Adipose tissue (tissue), 3 donors: ENCODE measurements at regions not wholly inside any gene's neighbourhood (a gene's known extent, or its start where the extent isn't known, plus 50 kb on each side); places are given as distances from the start of the nearest gene placed in this dataset.
"Not testable (repeated sequence)": the region's sequence is repeated elsewhere in the genome, so short reads cannot be mapped to it uniquely, and the experiment has no call there.

Experiments used
- H3K27ac ChIP-seq: one replicate; pipeline ENCODE4 v1.5.1; 2013; ENCODE audit warnings: low read depth, low read length
- WGBS, 3 donors: extraction: QIAGEN DNeasy Blood & Tissue Kit; methylation state at CpG; one replicate each; pipeline ENCODE4 v1.1.7; 2013; 5-methylcytosine and 5-hydroxymethylcytosine counted together
- donor health status: healthy with polysubstance abuse.
- donor health status: Bipolar disorder and iron deficiency.
- donor health status: healthy.

DNA sequence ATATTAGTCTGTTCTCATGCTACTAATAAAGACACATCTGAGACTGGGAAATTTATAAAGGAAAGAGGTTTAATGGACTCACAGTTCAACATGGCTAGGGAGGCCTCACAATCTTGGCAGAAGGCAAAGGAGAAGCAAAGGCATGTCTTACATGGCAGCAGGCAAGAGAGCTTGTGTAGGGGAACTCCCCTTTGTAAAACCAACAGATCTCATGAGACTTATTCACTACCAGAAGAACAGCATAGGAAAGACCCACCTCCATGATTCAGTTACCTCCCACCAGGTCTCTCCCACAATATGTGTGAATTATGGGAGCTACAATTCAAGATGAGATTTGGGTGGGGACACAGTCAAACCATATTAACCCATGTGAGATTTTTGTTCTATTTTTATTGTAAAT is 244.5 kb upstream of the TRIB2 start:
- H3K27ac ChIP-seq, result not testable (repeated sequence)

GRCh38 chr2:12478151-12479064 is 238.3 kb upstream of the TRIB2 start:
- WGBS, 3 donors, result 70 to 87% (median 84%) methylated on average over 9 of the region's 9 CpGs
- H3K27ac ChIP-seq, result no peak overlapping the region

- WGBS, 3 donors, result 32 to 74% (median 72%) methylated on average over 1 of the region's 1 CpG
- no peak overlapping the region for H3K27ac ChIP-seq
These were observed 237.6 kb upstream of the TRIB2 start for GRCh38 chr2:12479065-12479601.

DNA sequence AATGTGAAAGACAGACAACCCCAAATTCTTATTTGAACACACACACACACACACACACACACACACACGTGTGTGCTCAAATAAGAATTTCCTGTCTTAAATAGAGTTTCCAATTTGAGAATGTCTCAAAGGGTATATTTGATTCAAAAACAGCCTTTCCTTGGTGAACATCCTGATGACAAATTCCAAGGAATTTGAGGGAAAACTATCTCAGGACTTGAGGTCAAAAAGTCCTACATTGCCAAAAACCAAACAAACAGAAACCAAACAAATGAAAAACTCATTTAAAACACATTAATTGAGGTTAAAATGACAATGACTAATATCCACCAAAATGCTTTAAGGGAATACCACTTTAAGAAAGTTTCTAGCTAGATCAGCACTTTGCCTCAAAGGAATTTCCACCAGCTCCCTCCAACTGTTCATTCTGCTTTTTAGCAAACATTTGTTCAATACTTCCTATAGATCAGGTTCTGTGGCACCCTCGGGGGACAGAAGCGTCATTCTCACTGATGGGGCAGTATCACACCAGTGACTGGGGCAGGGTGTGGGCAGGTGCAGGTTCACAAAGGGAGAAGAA is 232.1 kb upstream of the TRIB2 start:
- 64 to 75% (median 72%) methylated on average over 3 of the region's 3 CpGs for WGBS, 3 donors
- H3K27ac ChIP-seq, result no peak overlapping the region

DNA sequence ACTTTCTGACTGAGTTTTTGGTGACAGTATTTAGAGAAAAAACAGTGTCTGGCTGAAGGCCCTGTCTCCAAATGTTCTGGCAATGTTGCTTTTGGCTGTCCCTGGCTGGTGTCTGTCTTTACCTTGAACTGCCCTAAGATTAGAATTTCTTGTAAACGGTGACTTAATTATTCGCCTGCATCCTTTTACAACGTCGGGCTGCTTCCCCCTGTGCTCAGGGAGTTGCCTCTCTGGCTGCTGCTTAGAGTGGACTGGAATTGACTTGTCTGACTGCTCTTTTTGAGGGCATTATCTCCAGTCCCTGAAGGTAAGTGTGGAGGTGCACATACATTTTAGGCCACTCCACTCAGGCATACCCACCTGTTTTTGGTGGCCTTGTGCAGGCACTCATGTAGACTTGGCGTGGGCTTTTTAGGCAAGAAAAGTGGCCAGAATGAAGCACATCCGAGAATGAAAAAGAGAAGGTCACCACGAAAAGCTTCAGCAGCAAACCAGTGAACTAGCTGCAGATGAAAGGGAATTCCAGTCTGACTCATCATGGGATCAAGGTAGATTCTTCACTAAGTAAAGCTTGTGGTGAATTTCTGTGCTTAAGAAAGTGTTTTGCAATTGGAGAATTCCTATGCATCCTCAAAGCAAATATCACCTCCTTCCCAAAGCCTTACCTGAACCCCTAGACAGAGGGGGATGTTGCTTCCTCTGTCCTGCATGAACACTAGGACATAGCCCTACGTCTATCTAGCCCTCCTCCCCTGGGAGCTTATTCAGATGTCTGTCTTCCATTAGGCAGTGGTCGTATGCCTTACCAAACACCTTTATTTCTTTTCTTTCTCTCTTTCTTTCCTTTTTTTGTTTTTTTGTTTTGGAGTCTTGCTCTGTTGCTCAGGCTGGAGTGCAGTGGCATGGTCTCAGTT is 230.3 kb upstream of the TRIB2 start:
- WGBS, 3 donors, result 64 to 77% (median 73%) methylated on average over 9 of the region's 9 CpGs
- no peak overlapping the region for H3K27ac ChIP-seq

GRCh38 chr2:12487253-12488004 is 229.3 kb upstream of the TRIB2 start:
- WGBS, 3 donors, result 84% methylated on average over 8 of the region's 8 CpGs
- no peak overlapping the region for H3K27ac ChIP-seq

DNA sequence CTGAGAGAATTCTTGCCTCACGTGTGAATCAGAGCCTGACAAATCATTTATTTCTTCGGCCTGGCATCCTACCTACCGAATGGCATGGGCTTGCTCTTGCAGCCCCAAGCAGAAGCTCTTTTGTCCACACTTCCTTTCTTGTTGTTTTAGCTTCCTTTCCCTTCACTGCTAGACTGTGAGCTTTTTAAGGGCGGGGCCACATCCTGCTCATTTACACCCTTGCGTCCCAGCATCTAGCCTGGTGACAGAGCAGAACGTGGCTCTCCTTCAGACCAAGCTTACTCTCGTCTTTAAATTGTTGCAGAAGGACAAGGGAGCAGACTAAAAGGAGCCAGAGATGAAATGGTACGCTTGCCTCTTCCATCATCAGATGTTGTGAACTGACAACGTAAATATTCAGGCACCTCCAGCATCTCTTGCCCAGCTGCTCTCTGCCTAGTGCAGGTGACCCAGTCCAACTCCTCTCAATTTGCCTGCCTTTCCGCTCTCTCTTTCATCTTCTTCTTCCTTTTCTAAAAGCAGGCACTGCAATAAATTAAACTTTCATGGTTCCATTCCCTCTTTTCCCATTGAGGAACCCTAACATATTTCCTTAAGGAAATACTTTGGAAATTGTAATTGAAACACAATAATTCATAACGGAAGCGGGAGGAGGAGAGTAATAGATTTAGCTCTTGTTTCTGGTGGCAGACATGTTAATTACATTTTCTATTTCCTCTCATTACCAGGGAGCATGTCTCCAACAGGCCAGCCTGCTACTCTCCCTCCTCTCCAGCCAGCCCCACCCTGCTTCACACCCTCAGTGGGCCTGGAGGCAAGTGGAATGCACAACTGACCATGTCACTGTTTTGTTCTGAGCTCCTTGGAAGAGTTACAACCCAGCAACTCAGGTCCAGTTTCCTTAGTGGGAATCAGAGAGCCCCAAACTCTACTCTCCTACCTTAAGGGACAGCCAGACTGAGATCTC is 228.1 kb upstream of the TRIB2 start:
- WGBS, 3 donors, result 55 to 71% (median 60%) methylated on average over 12 of the region's 12 CpGs
- no peak overlapping the region for H3K27ac ChIP-seq

GRCh38 chr2:12490641-12491040 is 226.1 kb upstream of the TRIB2 start:
- 84 to 95% (median 90%) methylated on average over 4 of the region's 4 CpGs for WGBS, 3 donors
- no peak overlapping the region for H3K27ac ChIP-seq

DNA sequence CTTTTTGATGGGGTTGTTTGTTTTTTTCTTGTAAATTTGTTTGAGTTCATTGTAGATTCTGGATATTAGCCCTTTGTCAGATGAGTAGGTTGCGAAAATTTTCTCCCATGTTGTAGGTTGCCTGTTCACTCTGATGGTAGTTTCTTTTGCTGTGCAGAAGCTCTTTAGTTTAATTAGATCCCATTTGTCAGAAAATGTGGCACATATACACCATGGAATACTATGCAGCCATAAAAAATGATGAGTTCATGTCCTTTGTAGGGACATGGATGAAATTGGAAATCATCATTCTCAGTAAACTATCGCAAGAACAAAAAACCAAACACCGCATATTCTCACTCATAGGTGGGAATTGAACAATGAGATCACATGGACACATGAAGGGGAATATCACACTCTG is 224.4 kb upstream of the TRIB2 start:
- WGBS, 3 donors, result no CpG with 5 or more reads among the region's 3 CpGs
- not testable (repeated sequence) for H3K27ac ChIP-seq

- 44 to 74% (median 52%) methylated on average over 9 of the region's 9 CpGs for WGBS, 3 donors
These were observed 223.7 kb upstream of the TRIB2 start for GRCh38 chr2:12493031-12493513.

GRCh38 chr2:12495247-12495868 is 221.4 kb upstream of the TRIB2 start:
- no peak overlapping the region for H3K27ac ChIP-seq
- WGBS, 3 donors, result 87 to 88% (median 88%) methylated on average over 7 of the region's 7 CpGs

More at GRCh38 chr2:12493031-12493513, 223.7 kb upstream of the TRIB2 start:
- H3K27ac ChIP-seq, result no peak overlapping the region

DNA sequence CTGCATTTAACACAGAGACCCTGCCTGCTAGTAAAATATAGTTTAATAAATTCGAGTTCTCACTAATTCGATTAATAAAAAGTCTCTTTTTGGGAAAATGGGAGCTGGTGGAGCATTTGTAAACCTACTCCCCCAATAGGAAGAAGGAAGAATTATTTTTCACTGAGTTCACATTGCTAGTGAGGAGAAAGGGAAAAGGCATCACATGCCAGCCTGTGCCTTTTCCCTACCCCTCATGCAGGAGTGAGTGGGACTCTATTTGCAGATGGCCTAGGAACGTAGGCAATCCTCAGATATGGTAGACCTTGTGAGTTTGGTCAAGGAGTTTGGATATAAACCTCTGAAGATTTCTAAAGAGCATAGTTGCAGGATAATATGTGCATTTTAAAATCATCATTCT is 218.4 kb upstream of the TRIB2 start:
- WGBS, 3 donors, result 62 to 80% (median 79%) methylated on average over 3 of the region's 3 CpGs
- no peak overlapping the region for H3K27ac ChIP-seq

GRCh38 chr2:12498704-12499103 is 218.0 kb upstream of the TRIB2 start:
- H3K27ac ChIP-seq, result no peak overlapping the region
- 92 to 98% (median 94%) methylated on average over 1 of the region's 1 CpG for WGBS, 3 donors

DNA sequence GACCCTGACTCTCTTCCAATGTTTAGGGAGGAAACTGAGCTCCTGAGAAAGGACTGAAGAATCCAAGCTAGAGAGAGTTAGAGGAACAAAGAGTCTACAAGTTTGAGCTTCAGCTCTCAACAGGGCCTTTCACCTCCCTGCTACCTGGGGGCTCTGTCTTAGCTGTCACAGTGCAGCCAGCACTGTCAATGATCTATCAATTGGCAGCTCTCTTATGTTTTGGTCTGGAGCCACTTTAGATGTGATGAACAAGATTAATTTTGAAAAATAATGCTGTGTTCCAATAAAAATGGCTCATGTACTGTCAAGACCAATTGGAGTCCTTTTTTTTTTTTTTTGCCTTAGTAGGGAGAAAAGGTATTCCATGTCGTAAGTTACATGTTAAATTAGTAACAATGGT is 215.8 kb upstream of the TRIB2 start:
- WGBS, 3 donors, result 75 to 81% (median 79%) methylated on average over 1 of the region's 1 CpG
- H3K27ac ChIP-seq, result no peak overlapping the region

GRCh38 chr2:12501469-12502158 is 215.1 kb upstream of the TRIB2 start:
- WGBS, 3 donors, result 41 to 72% (median 47%) methylated on average over 4 of the region's 4 CpGs
- H3K27ac ChIP-seq, result no peak overlapping the region

DNA sequence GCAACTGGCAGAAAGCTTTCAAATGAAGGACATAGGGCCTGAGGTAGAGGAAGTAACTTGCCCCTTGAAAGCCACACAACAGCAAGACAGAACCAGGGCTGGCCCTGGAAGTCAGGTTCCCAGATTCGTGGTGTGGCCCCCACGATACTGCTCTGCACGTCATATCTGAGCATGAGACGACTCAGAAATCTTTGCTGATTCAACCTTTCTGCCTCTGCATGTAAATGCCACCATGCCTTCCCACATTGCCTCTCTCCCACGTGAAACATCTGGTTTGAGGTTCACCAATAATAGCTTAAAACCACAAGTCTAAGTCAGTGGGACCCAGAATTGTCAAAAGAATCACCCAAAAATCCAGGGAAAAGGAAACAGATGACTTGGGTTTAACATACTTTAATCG is 214.0 kb upstream of the TRIB2 start:
- WGBS, 3 donors, result 51 to 92% (median 63%) methylated on average over 6 of the region's 6 CpGs
- no peak overlapping the region for H3K27ac ChIP-seq
